K562 (cell line): ENCODE measurements at regions not wholly inside any gene's neighbourhood (a gene's known extent, or its start where the extent isn't known, plus 50 kb on each side); places are given as distances from the start of the nearest gene placed in this dataset.

Source experiments
- HMG20A ChIP-seq: fragments of 450-650 bp; formaldehyde crosslinking; conservative IDR thresholded peaks from 2 replicates; pipeline ENCODE4 v1.4.0; 2020; ENCODE audit warnings: mild to moderate bottlenecking, mixed read lengths
- ZFP30 ChIP-seq: fragments of 250-450 bp; sonication (Bioruptor Pico); IDR thresholded peaks from 2 replicates; pipeline ENCODE4 v1.8.0; 2022; ENCODE audit warnings: moderate library complexity, mild to moderate bottlenecking, inconsistent platforms, borderline replicate concordance
- ZNF263 ChIP-seq: sonication (generic); formaldehyde crosslinking; IDR thresholded peaks from 2 replicates; pipeline ENCODE4 v1.8.0; 2022; ENCODE audit warnings: mild to moderate bottlenecking, missing genetic modification reagents, borderline replicate concordance
- TF ChIP-seq, protein P1 (sequence below): fragments of 200-600 bp; sonication (generic); IDR thresholded peaks from one replicate; pipeline ENCODE4 v1.6.1; 2012; ENCODE audit warnings: mild to moderate bottlenecking, low read depth, low read length, inconsistent platforms

DNA sequence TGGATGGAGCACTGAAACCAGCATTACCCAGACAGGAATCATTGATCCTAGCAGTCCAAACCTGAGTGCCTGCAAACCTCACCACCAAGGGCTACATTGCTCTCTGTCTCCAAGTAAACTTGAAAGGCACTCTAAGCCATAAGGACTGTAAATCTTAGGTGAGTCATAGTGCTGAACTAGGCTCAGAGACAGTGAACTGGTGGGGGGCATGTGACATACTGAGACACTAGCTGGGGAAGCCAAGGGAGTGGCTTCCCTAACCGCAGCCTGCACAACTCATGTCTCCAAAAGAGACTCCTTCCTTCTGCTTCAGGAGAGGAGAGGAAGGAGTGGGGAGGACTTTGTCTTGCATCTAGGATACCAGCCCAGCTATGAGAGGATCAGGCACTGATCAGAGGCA lies 235.5 kb upstream of the ACTRT1 start (continued):
- no peak for TF ChIP-seq ZNF263 (CRISPR knock-in tag)
- TF ChIP-seq, protein P1, sequence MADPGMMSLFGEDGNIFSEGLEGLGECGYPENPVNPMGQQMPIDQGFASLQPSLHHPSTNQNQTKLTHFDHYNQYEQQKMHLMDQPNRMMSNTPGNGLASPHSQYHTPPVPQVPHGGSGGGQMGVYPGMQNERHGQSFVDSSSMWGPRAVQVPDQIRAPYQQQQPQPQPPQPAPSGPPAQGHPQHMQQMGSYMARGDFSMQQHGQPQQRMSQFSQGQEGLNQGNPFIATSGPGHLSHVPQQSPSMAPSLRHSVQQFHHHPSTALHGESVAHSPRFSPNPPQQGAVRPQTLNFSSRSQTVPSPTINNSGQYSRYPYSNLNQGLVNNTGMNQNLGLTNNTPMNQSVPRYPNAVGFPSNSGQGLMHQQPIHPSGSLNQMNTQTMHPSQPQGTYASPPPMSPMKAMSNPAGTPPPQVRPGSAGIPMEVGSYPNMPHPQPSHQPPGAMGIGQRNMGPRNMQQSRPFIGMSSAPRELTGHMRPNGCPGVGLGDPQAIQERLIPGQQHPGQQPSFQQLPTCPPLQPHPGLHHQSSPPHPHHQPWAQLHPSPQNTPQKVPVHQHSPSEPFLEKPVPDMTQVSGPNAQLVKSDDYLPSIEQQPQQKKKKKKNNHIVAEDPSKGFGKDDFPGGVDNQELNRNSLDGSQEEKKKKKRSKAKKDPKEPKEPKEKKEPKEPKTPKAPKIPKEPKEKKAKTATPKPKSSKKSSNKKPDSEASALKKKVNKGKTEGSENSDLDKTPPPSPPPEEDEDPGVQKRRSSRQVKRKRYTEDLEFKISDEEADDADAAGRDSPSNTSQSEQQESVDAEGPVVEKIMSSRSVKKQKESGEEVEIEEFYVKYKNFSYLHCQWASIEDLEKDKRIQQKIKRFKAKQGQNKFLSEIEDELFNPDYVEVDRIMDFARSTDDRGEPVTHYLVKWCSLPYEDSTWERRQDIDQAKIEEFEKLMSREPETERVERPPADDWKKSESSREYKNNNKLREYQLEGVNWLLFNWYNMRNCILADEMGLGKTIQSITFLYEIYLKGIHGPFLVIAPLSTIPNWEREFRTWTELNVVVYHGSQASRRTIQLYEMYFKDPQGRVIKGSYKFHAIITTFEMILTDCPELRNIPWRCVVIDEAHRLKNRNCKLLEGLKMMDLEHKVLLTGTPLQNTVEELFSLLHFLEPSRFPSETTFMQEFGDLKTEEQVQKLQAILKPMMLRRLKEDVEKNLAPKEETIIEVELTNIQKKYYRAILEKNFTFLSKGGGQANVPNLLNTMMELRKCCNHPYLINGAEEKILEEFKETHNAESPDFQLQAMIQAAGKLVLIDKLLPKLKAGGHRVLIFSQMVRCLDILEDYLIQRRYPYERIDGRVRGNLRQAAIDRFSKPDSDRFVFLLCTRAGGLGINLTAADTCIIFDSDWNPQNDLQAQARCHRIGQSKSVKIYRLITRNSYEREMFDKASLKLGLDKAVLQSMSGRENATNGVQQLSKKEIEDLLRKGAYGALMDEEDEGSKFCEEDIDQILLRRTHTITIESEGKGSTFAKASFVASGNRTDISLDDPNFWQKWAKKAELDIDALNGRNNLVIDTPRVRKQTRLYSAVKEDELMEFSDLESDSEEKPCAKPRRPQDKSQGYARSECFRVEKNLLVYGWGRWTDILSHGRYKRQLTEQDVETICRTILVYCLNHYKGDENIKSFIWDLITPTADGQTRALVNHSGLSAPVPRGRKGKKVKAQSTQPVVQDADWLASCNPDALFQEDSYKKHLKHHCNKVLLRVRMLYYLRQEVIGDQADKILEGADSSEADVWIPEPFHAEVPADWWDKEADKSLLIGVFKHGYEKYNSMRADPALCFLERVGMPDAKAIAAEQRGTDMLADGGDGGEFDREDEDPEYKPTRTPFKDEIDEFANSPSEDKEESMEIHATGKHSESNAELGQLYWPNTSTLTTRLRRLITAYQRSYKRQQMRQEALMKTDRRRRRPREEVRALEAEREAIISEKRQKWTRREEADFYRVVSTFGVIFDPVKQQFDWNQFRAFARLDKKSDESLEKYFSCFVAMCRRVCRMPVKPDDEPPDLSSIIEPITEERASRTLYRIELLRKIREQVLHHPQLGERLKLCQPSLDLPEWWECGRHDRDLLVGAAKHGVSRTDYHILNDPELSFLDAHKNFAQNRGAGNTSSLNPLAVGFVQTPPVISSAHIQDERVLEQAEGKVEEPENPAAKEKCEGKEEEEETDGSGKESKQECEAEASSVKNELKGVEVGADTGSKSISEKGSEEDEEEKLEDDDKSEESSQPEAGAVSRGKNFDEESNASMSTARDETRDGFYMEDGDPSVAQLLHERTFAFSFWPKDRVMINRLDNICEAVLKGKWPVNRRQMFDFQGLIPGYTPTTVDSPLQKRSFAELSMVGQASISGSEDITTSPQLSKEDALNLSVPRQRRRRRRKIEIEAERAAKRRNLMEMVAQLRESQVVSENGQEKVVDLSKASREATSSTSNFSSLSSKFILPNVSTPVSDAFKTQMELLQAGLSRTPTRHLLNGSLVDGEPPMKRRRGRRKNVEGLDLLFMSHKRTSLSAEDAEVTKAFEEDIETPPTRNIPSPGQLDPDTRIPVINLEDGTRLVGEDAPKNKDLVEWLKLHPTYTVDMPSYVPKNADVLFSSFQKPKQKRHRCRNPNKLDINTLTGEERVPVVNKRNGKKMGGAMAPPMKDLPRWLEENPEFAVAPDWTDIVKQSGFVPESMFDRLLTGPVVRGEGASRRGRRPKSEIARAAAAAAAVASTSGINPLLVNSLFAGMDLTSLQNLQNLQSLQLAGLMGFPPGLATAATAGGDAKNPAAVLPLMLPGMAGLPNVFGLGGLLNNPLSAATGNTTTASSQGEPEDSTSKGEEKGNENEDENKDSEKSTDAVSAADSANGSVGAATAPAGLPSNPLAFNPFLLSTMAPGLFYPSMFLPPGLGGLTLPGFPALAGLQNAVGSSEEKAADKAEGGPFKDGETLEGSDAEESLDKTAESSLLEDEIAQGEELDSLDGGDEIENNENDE, result no peak
- no peak for TF ChIP-seq HMG20A
- no peak for TF ChIP-seq ZFP30
- TF ChIP-seq, all 486 proteins: peak for 0
